ENCODE measurements at regions not wholly inside any gene's neighbourhood (a gene's known extent, or its start where the extent isn't known, plus 50 kb on each side); places are given as distances from the start of the nearest gene placed in this dataset.

GRCh38 chr12:67211029-67211428 lies 58.1 kb upstream of the CAND1 start:
- H3K36me3 ChIP-seq (ENCODE audit: insufficient read depth, low read length): no peaks in the 10 kb centered on the region
- H3K9ac ChIP-seq (ENCODE audit: low read depth, low read length, poor library complexity, severe bottlenecking): no peak overlapping the region
- no peaks in the 10 kb centered on the region for H3K9me2 ChIP-seq (replicated peaks; ENCODE audit: low read depth, low read length)
- H3K9me3 ChIP-seq (ENCODE audit: insufficient read depth, low read depth, low read length): no peaks in the 10 kb centered on the region
- H3K4me1 ChIP-seq (ENCODE audit: insufficient read depth, low read length, poor library complexity, severe bottlenecking): no peaks in the 10 kb centered on the region
- H3K4me2 ChIP-seq (ENCODE audit: low read depth, low read length, poor library complexity, severe bottlenecking): no peak overlapping the region
- H4K20me1 ChIP-seq (ENCODE audit: insufficient read depth, low read length, poor library complexity, severe bottlenecking): no peaks in the 10 kb centered on the region
- H3K27me3 ChIP-seq (ENCODE audit: insufficient read depth, low read length, poor library complexity, severe bottlenecking): no peaks in the 10 kb centered on the region
- TF ChIP-seq, protein P1, sequence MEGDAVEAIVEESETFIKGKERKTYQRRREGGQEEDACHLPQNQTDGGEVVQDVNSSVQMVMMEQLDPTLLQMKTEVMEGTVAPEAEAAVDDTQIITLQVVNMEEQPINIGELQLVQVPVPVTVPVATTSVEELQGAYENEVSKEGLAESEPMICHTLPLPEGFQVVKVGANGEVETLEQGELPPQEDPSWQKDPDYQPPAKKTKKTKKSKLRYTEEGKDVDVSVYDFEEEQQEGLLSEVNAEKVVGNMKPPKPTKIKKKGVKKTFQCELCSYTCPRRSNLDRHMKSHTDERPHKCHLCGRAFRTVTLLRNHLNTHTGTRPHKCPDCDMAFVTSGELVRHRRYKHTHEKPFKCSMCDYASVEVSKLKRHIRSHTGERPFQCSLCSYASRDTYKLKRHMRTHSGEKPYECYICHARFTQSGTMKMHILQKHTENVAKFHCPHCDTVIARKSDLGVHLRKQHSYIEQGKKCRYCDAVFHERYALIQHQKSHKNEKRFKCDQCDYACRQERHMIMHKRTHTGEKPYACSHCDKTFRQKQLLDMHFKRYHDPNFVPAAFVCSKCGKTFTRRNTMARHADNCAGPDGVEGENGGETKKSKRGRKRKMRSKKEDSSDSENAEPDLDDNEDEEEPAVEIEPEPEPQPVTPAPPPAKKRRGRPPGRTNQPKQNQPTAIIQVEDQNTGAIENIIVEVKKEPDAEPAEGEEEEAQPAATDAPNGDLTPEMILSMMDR (conservative IDR thresholded peaks at IDR 0.05; ENCODE audit: low read length): no peak
- no peak for TF ChIP-seq EZH2phosphoT487 (IDR thresholded peaks at IDR 0.05; ENCODE audit: borderline replicate concordance)
- H3K79me2 ChIP-seq (ENCODE audit: insufficient read depth, low read length): no peaks in the 10 kb centered on the region
- H2AFZ ChIP-seq (ENCODE audit: low read length): no peak overlapping the region
- no peaks in the 10 kb centered on the region for H3F3A ChIP-seq (ENCODE audit: low read depth)
- H3K4me3 ChIP-seq (ENCODE audit: low read length, poor library complexity, severe bottlenecking): no peak overlapping the region

DNA sequence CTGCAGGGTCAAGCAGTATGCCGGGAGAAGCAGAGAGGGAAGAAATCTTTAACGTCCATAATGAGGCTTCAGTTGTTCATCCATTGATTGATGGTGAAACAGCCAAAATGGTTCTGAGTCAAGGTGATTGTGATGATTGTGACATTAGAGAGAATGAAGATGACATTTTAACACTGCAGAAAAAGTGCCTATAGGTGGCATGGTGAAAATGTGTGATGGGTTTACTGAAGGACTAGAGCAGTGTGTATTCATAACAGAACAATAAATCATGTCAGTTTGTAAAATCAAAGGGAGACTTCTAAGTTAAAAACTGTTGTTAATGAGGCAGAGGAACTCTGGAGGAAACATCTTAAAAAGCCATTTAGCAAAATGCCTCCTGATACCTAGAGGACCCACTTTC lies 57.7 kb upstream of the CAND1 start:
- no peaks in the 10 kb centered on the region for H3K79me2 ChIP-seq (ENCODE audit: insufficient read depth, low read length)
- TF ChIP-seq EZH2phosphoT487 (IDR thresholded peaks at IDR 0.05; ENCODE audit: borderline replicate concordance): no peak
- TF ChIP-seq, protein P1 (conservative IDR thresholded peaks at IDR 0.05; ENCODE audit: low read length): no peak
- H4K20me1 ChIP-seq (ENCODE audit: insufficient read depth, low read length, poor library complexity, severe bottlenecking): no peaks in the 10 kb centered on the region
- H3K4me1 ChIP-seq (ENCODE audit: insufficient read depth, low read length, poor library complexity, severe bottlenecking): no peaks in the 10 kb centered on the region
- H3K27me3 ChIP-seq (ENCODE audit: insufficient read depth, low read length, poor library complexity, severe bottlenecking): no peaks in the 10 kb centered on the region
- no peaks in the 10 kb centered on the region for H3F3A ChIP-seq (ENCODE audit: low read depth)
- no peak overlapping the region for H3K4me3 ChIP-seq (ENCODE audit: low read length, poor library complexity, severe bottlenecking)
- no peaks in the 10 kb centered on the region for H3K9me2 ChIP-seq (replicated peaks; ENCODE audit: low read depth, low read length)
- no peak overlapping the region for H3K4me2 ChIP-seq (ENCODE audit: low read depth, low read length, poor library complexity, severe bottlenecking)
- H2AFZ ChIP-seq (ENCODE audit: low read length): no peak overlapping the region
- no peaks in the 10 kb centered on the region for H3K9me3 ChIP-seq (ENCODE audit: insufficient read depth, low read depth, low read length)
- H3K9ac ChIP-seq (ENCODE audit: low read depth, low read length, poor library complexity, severe bottlenecking): no peak overlapping the region
- no peaks in the 10 kb centered on the region for H3K36me3 ChIP-seq (ENCODE audit: insufficient read depth, low read length)

DNA sequence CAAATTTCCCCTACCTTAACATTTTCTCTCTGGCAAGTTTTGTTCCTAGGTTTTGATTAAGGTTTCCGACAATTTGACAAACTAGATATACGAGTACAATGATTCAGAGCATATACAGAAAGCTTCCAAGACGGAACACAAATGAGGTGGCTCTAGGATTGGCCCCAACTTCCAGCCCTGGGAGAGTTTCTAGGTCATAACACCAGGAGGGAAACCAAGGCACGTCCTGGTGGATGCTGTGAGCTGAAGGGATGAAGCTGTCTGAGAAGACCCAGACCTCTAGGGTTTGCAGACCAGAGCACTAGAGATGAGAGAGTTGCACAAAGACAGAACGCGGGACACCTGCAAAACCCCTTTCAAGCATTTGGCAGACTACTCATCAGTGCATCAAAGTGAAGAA lies 51.5 kb upstream of the CAND1 start:
- Histone ChIP-seq H3K4me1 (ENCODE audit: insufficient read depth, low read length, poor library complexity, severe bottlenecking) (no peaks in the 10 kb centered on the region), H3K9me3 (ENCODE audit: insufficient read depth, low read depth, low read length) (no peaks in the 10 kb centered on the region), H3K9me2 (replicated peaks; ENCODE audit: low read depth, low read length) (no peaks in the 10 kb centered on the region), H2AFZ (ENCODE audit: low read length) (no peak overlapping the region), H3K36me3 (ENCODE audit: insufficient read depth, low read length) (no peaks in the 10 kb centered on the region), H3K4me3 (ENCODE audit: low read length, poor library complexity, severe bottlenecking) (no peak overlapping the region), H3K79me2 (ENCODE audit: insufficient read depth, low read length) (no peaks in the 10 kb centered on the region), H4K20me1 (ENCODE audit: insufficient read depth, low read length, poor library complexity, severe bottlenecking) (no peaks in the 10 kb centered on the region), H3F3A (ENCODE audit: low read depth) (no peaks in the 10 kb centered on the region), H3K4me2 (ENCODE audit: low read depth, low read length, poor library complexity, severe bottlenecking) (no peak overlapping the region), H3K27me3 (ENCODE audit: insufficient read depth, low read length, poor library complexity, severe bottlenecking) (no peaks in the 10 kb centered on the region), H3K9ac (ENCODE audit: low read depth, low read length, poor library complexity, severe bottlenecking) (no peak overlapping the region)
- TF ChIP-seq, protein P1 (conservative IDR thresholded peaks at IDR 0.05; ENCODE audit: low read length): no peak
- TF ChIP-seq EZH2phosphoT487 (IDR thresholded peaks at IDR 0.05; ENCODE audit: borderline replicate concordance): no peak

Measured in Loucy (cell line).